ENCODE measurements at regions not wholly inside any gene's neighbourhood (a gene's known extent, or its start where the extent isn't known, plus 50 kb on each side); places are given as distances from the start of the nearest gene placed in this dataset.

GRCh38 chr3:88416436-88416835 is 266.7 kb downstream of the C3orf38 start:
- no peak for TF ChIP-seq CTCF (IDR thresholded peaks at IDR 0.05; ENCODE audit: borderline replicate concordance)
- intact Hi-C loops (cut with micrococcal nuclease), result no loop called here
- no peaks in the 10 kb centered on the region for H3K4me1 ChIP-seq

GRCh38 chr3:88418219-88418618 is 268.5 kb downstream of the C3orf38 start:
- no peak for TF ChIP-seq CTCF (IDR thresholded peaks at IDR 0.05; ENCODE audit: borderline replicate concordance)
- H3K36me3 ChIP-seq, result no peaks in the 10 kb centered on the region
- H3K27me3 ChIP-seq (ENCODE audit: low read depth), result no peaks in the 10 kb centered on the region

More at GRCh38 chr3:88416436-88416835, 266.7 kb downstream of the C3orf38 start:
- Histone ChIP-seq H3K9me3 (replicated peaks) (no peaks in the 10 kb centered on the region), H3K36me3 (no peaks in the 10 kb centered on the region), H3K4me3 (no peak overlapping the region), H3K27me3 (ENCODE audit: low read depth) (no peaks in the 10 kb centered on the region), H3K27ac (replicated peaks) (no peak overlapping the region)
- DNase-seq, result no peak

GRCh38 chr3:88433568-88433967 is 283.8 kb downstream of the C3orf38 start:
- no peak overlapping the region for H3K4me3 ChIP-seq
- intact Hi-C loops (cut with micrococcal nuclease), result no loop called here
- no peak for TF ChIP-seq CTCF (IDR thresholded peaks at IDR 0.05; ENCODE audit: borderline replicate concordance)

More at GRCh38 chr3:88418219-88418618, 268.5 kb downstream of the C3orf38 start:
- intact Hi-C loops (cut with micrococcal nuclease), result no loop called here
- no peaks in the 10 kb centered on the region for H3K4me1 ChIP-seq
- H3K4me3 ChIP-seq, result no peak overlapping the region
- no peak for DNase-seq
- H3K27ac ChIP-seq (replicated peaks), result no peak overlapping the region
- H3K9me3 ChIP-seq (replicated peaks), result no peaks in the 10 kb centered on the region

GRCh38 chr3:88434001-88434400 is 284.2 kb downstream of the C3orf38 start:
- Histone ChIP-seq H3K27ac (replicated peaks) (no peak overlapping the region), H3K27me3 (ENCODE audit: low read depth) (no peaks in the 10 kb centered on the region), H3K9me3 (replicated peaks) (no peaks in the 10 kb centered on the region), H3K4me1 (peaks cover 8% of the 10 kb centered on the region), H3K36me3 (no peaks in the 10 kb centered on the region), H3K4me3 (no peak overlapping the region)
- no peak for TF ChIP-seq CTCF (IDR thresholded peaks at IDR 0.05; ENCODE audit: borderline replicate concordance)
- intact Hi-C loops (cut with micrococcal nuclease), result no loop called here
- no peak for DNase-seq

More at GRCh38 chr3:88433568-88433967, 283.8 kb downstream of the C3orf38 start:
- Histone ChIP-seq H3K36me3 (no peaks in the 10 kb centered on the region), H3K27ac (replicated peaks) (no peak overlapping the region), H3K9me3 (replicated peaks) (no peaks in the 10 kb centered on the region), H3K27me3 (ENCODE audit: low read depth) (no peaks in the 10 kb centered on the region), H3K4me1 (peaks cover 8% of the 10 kb centered on the region)
- no peak for DNase-seq

GRCh38 chr3:88440701-88441100 is 290.9 kb downstream of the C3orf38 start:
- no peak for DNase-seq
- Histone ChIP-seq H3K36me3 (no peaks in the 10 kb centered on the region), H3K9me3 (replicated peaks) (no peaks in the 10 kb centered on the region), H3K27me3 (ENCODE audit: low read depth) (no peaks in the 10 kb centered on the region), H3K4me1 (no peaks in the 10 kb centered on the region), H3K4me3 (no peak overlapping the region), H3K27ac (replicated peaks) (no peak overlapping the region)
- intact Hi-C loops (cut with micrococcal nuclease), result no loop called here
- no peak for TF ChIP-seq CTCF (IDR thresholded peaks at IDR 0.05; ENCODE audit: borderline replicate concordance)

GRCh38 chr3:88443066-88443465 is 293.3 kb downstream of the C3orf38 start:
- Histone ChIP-seq H3K27ac (replicated peaks) (no peak overlapping the region), H3K9me3 (replicated peaks) (no peaks in the 10 kb centered on the region), H3K27me3 (ENCODE audit: low read depth) (no peaks in the 10 kb centered on the region), H3K36me3 (no peaks in the 10 kb centered on the region), H3K4me3 (no peak overlapping the region), H3K4me1 (no peaks in the 10 kb centered on the region)
- TF ChIP-seq CTCF (IDR thresholded peaks at IDR 0.05; ENCODE audit: borderline replicate concordance), result no peak
- DNase-seq, result no peak
- intact Hi-C loops (cut with micrococcal nuclease), result no loop called here
